IMR-90 (cell line): ENCODE measurements at regions not wholly inside any gene's neighbourhood (a gene's known extent, or its start where the extent isn't known, plus 50 kb on each side); places are given as distances from the start of the nearest gene placed in this dataset.

Experiments used
- ATAC-seq: fragments of 200-7000 bp; cut with Tn5 transposase; 2 replicates; pipeline ENCODE4 v1.9.1; 2020; ENCODE audit warnings: low read depth, mild to moderate bottlenecking, moderate library complexity
- BruUV-seq: library from RNA; stranded (reverse); fragments of 400-500 nt; replicated peaks from 2 replicates; lab custom pipeline; 2021; lab: Mats Ljungman, UMichigan
- CTCF ChIA-PET: fragments of 300-600 bp; formaldehyde crosslinking; extraction: SDS; loops from one replicate; lab custom pipeline; 2021; ENCODE audit warnings: antibody characterized with exemption; lab: Yijun Ruan, JAX
- POLR2A ChIA-PET: fragments of 300-600 bp; sonication (Branson Sonifier 250); formaldehyde crosslinking; loops from one replicate; lab custom pipeline; 2022; ENCODE audit warnings: antibody characterized with exemption; ENCODE audit not compliant: unreplicated experiment; lab: Charles Lee
- DNase-seq: peaks from one replicate; pipeline ENCODE4 v3.0.0; 2013
- H2AFZ ChIP-seq: replicated peaks from 2 replicates; pipeline ENCODE3; 2013; ENCODE audit warnings: low read length, mild to moderate bottlenecking; ENCODE audit not compliant: poor library complexity
- H2AK5ac ChIP-seq: 2 replicates; pipeline ENCODE4 v1.6.1; 2013; ENCODE audit warnings: low read depth, low read length, inconsistent platforms
- H2AK9ac ChIP-seq: replicated peaks from 2 replicates; pipeline ENCODE3; 2013; ENCODE audit warnings: mild to moderate bottlenecking, low read depth, low read length, moderate library complexity; ENCODE audit not compliant: poor library complexity
- H2BK120ac ChIP-seq: 2 replicates; pipeline ENCODE4 v1.6.1; 2013; ENCODE audit warnings: low read depth, low read length, inconsistent platforms
- H2BK15ac ChIP-seq: 3 replicates; pipeline ENCODE4 v1.6.1; 2013; ENCODE audit warnings: low read depth, low read length, inconsistent platforms
- H2BK20ac ChIP-seq: 2 replicates; pipeline ENCODE4 v1.6.1; 2013; ENCODE audit warnings: low read depth, mild to moderate bottlenecking, inconsistent platforms, low read length, moderate library complexity
- H2BK5ac ChIP-seq: 2 replicates; pipeline ENCODE4 v1.6.1; 2013; ENCODE audit warnings: mild to moderate bottlenecking, low read depth, low read length, inconsistent platforms; ENCODE audit not compliant: poor library complexity, severe bottlenecking
- H3K14ac ChIP-seq: replicated peaks from 2 replicates; pipeline ENCODE4 v1.6.1; 2013; ENCODE audit warnings: low read depth, low read length, inconsistent platforms
- H3K18ac ChIP-seq: 2 replicates; pipeline ENCODE4 v1.6.1; 2013; ENCODE audit warnings: low read depth, low read length, control low read depth
- H3K23ac ChIP-seq: 2 replicates; pipeline ENCODE4 v1.6.1; 2013; ENCODE audit warnings: low read depth, low read length, inconsistent platforms
- H3K27ac ChIP-seq: 2 replicates; pipeline ENCODE4 v1.5.1; 2013; ENCODE audit warnings: mild to moderate bottlenecking, control low read depth, low read length; ENCODE audit not compliant: insufficient read depth
- H3K27me3 ChIP-seq: 2 replicates; pipeline ENCODE4 v1.6.1; 2013; ENCODE audit warnings: low read length; ENCODE audit not compliant: control insufficient read depth, insufficient read depth
- H3K36me3 ChIP-seq: 2 replicates; pipeline ENCODE4 v1.6.1; 2013; ENCODE audit warnings: low read length, mixed read lengths; ENCODE audit not compliant: control insufficient read depth, insufficient read depth
- H3K4ac ChIP-seq: 2 replicates; pipeline ENCODE4 v1.6.1; 2013; ENCODE audit warnings: low read depth, low read length, inconsistent platforms
- H3K4me1 ChIP-seq: 2 replicates; pipeline ENCODE4 v1.6.1; 2013; ENCODE audit warnings: low read length, mixed read lengths; ENCODE audit not compliant: control insufficient read depth, insufficient read depth
- H3K4me2 ChIP-seq: 2 replicates; pipeline ENCODE4 v1.6.1; 2013; ENCODE audit warnings: low read depth, mild to moderate bottlenecking, control low read depth, low read length, moderate library complexity
- H3K4me3 ChIP-seq: 2 replicates; pipeline ENCODE4 v1.5.1; 2013; ENCODE audit warnings: low read depth, mild to moderate bottlenecking, control low read depth, low read length, moderate library complexity; ENCODE audit not compliant: insufficient read depth
- H3K56ac ChIP-seq: 2 replicates; pipeline ENCODE4 v1.6.1; 2013; ENCODE audit warnings: low read length, inconsistent platforms; ENCODE audit not compliant: insufficient read depth; ENCODE audit errors: extremely low read depth
- H3K79me1 ChIP-seq, 2 experiments: 2 replicates each; pipeline ENCODE4 v1.6.1; 2013; ENCODE audit warnings: low read length in 2 of 2, inconsistent platforms in 1 of 2, low read depth in 1 of 2
- H3K9ac ChIP-seq: 2 replicates; pipeline ENCODE4 v1.6.1; 2013; ENCODE audit warnings: low read depth, low read length, control low read depth
- H3K9me1 ChIP-seq: 2 replicates; pipeline ENCODE4 v1.6.1; 2013; ENCODE audit warnings: low read length, inconsistent platforms; ENCODE audit not compliant: insufficient read depth
- H3K9me3 ChIP-seq: 2 replicates; pipeline ENCODE4 v1.6.1; 2013; ENCODE audit warnings: low read length; ENCODE audit not compliant: control insufficient read depth, insufficient read depth
- H4K20me1 ChIP-seq: 2 replicates; pipeline ENCODE4 v1.6.1; 2013; ENCODE audit warnings: low read length, inconsistent platforms; ENCODE audit not compliant: insufficient read depth
- H4K5ac ChIP-seq: 2 replicates; pipeline ENCODE4 v1.6.1; 2013; ENCODE audit warnings: mild to moderate bottlenecking, low read depth, low read length, control low read depth
- H4K8ac ChIP-seq, 2 experiments: 2 replicates each; pipeline ENCODE4 v1.6.1; 2013; ENCODE audit warnings: low read depth in 2 of 2, low read length in 2 of 2, control low read depth in 1 of 2, inconsistent platforms in 1 of 2
- H4K91ac ChIP-seq: 2 replicates; pipeline ENCODE4 v1.6.1; 2013; ENCODE audit warnings: low read depth, low read length, inconsistent platforms; ENCODE audit not compliant: insufficient read depth
- CEBPB ChIP-seq: IDR thresholded peaks from 2 replicates; pipeline ENCODE4 v1.6.1; 2012; ENCODE audit warnings: low read depth, low read length, improper control_type of control experiment
- CHD1 ChIP-seq: IDR thresholded peaks from 2 replicates; pipeline ENCODE4 v1.6.1; 2012; ENCODE audit warnings: low read depth, low read length, improper control_type of control experiment
- MAFK ChIP-seq: IDR thresholded peaks from 2 replicates; pipeline ENCODE4 v1.6.1; 2012; ENCODE audit warnings: low read depth, low read length, improper control_type of control experiment
- MAZ ChIP-seq: IDR thresholded peaks from 2 replicates; pipeline ENCODE4 v1.6.1; 2012; ENCODE audit warnings: low read depth, mild to moderate bottlenecking, low read length, improper control_type of control experiment, moderate library complexity, borderline replicate concordance
- MXI1 ChIP-seq: IDR thresholded peaks from 2 replicates; pipeline ENCODE4 v1.6.1; 2012; ENCODE audit warnings: low read depth, mild to moderate bottlenecking, low read length, moderate library complexity, borderline replicate concordance
- NFE2L2 ChIP-seq: fragments of 150-350 bp; IDR thresholded peaks from 2 replicates; pipeline ENCODE4 v1.6.1; 2016; ENCODE audit warnings: low read depth, mild to moderate bottlenecking, low read length
- RAD21 ChIP-seq: IDR thresholded peaks from 2 replicates; pipeline ENCODE4 v1.6.1; 2012; ENCODE audit warnings: low read length, improper control_type of control experiment
- RFX5 ChIP-seq: IDR thresholded peaks from 2 replicates; pipeline ENCODE4 v1.8.0; 2012; ENCODE audit warnings: low read depth, mild to moderate bottlenecking, low read length, moderate library complexity
- WGBS, 2 experiments: methylation state at CpG; one replicate each; pipeline versions ENCODE4 v1.1.5 to v1.1.7; 2013; ENCODE audit warnings: missing lambda C conversion rate in 2 of 2; ENCODE audit not compliant: insufficient read length in 1 of 2; ENCODE audit errors: extremely low coverage in 2 of 2; 5-methylcytosine and 5-hydroxymethylcytosine counted together
- dilution Hi-C: fragments of 300-500 bp; cut with HindIII; formaldehyde crosslinking; loops from one replicate; pipeline ENCODE4 v1.14.3; 2018; ENCODE audit warnings: low sequenced_read_pairs; ENCODE audit not compliant: unreplicated experiment
- in situ Hi-C: fragments of 300-500 bp; cut with MboI; formaldehyde crosslinking; loops from 3 replicates; pipeline ENCODE4 v1.14.3; 2019; ENCODE audit warnings: low sequenced_read_pairs, inconsistent platforms, mixed read lengths
- intact Hi-C: fragments of 100-400 bp; cut with micrococcal nuclease; formaldehyde crosslinking; loops from 2 replicates; pipeline ENCODE4 v1.10.0; 2022
- TF ChIP-seq, protein P1 (sequence below): fragments of 150-350 bp; IDR thresholded peaks from 2 replicates; pipeline ENCODE4 v1.6.1; 2017; ENCODE audit warnings: mild to moderate bottlenecking, antibody characterized with exemption, low read length, low read depth
- TF ChIP-seq, protein P2 (sequence below): conservative IDR thresholded peaks from 2 replicates; pipeline ENCODE4 v1.5.1; 2012; ENCODE audit warnings: mild to moderate bottlenecking, low read depth, low read length, improper control_type of control experiment
- TF ChIP-seq, protein P3 (sequence below): fragments of 150-350 bp; IDR thresholded peaks from 2 replicates; pipeline ENCODE4 v1.6.1; 2016; ENCODE audit warnings: low read depth, mild to moderate bottlenecking, low read length, moderate library complexity, borderline replicate concordance

DNA sequence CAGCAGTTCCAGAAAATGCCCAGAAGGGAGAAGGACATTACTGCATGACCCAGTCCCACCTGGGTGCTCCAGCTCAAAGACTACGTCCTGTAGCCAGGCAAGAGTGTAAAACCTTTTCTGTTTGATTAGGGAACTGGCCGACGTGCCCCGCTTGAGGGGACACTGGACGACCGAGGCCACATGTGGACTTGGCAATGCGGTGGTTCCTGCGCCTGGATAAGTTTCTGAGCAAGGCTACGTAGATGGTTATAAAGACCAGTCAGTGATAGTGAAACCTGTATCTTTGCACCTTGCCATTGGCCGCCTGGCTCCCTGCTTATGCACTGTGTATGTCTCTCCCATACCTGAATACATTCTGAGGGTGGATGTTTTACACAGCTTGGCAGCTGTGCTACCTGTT lies 567.0 kb upstream of the CRIM1 start:
- Histone ChIP-seq H3K4ac (no peak overlapping the region), H2BK5ac (no peak overlapping the region), H4K20me1 (no peaks in the 10 kb centered on the region), H3K4me2 (no peak overlapping the region), H3K9me1 (no peaks in the 10 kb centered on the region), H3K9ac (no peak overlapping the region), H3K4me1 (no peaks in the 10 kb centered on the region), H4K91ac (no peak overlapping the region), H3K79me1 (no peaks in the 10 kb centered on the region), H4K8ac (no peak overlapping the region), H2AFZ (no peak overlapping the region), H3K14ac (no peak overlapping the region), H2AK5ac (no peak overlapping the region), H2AK9ac (no peak overlapping the region), H2BK20ac (no peak overlapping the region), H2BK15ac (no peak overlapping the region), H3K56ac (no peak overlapping the region), H2BK120ac (no peak overlapping the region), H3K4me3 (no peak overlapping the region), H3K9me3 (peaks cover 2% of the 10 kb centered on the region), H3K18ac (no peak overlapping the region), H3K27ac (no peak overlapping the region), H3K36me3 (no peaks in the 10 kb centered on the region), H4K5ac (no peak overlapping the region), H3K23ac (no peak overlapping the region), H3K27me3 (no peaks in the 10 kb centered on the region)
- in situ Hi-C loops, result no loop called here
- ChIA-PET POLR2A (no interaction called here), CTCF (no interaction called here)
- TF ChIP-seq, protein P1, sequence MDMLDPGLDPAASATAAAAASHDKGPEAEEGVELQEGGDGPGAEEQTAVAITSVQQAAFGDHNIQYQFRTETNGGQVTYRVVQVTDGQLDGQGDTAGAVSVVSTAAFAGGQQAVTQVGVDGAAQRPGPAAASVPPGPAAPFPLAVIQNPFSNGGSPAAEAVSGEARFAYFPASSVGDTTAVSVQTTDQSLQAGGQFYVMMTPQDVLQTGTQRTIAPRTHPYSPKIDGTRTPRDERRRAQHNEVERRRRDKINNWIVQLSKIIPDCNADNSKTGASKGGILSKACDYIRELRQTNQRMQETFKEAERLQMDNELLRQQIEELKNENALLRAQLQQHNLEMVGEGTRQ, result no peak
- no peak for TF ChIP-seq CEBPB
- TF ChIP-seq MAZ, result no peak
- TF ChIP-seq, protein P2, sequence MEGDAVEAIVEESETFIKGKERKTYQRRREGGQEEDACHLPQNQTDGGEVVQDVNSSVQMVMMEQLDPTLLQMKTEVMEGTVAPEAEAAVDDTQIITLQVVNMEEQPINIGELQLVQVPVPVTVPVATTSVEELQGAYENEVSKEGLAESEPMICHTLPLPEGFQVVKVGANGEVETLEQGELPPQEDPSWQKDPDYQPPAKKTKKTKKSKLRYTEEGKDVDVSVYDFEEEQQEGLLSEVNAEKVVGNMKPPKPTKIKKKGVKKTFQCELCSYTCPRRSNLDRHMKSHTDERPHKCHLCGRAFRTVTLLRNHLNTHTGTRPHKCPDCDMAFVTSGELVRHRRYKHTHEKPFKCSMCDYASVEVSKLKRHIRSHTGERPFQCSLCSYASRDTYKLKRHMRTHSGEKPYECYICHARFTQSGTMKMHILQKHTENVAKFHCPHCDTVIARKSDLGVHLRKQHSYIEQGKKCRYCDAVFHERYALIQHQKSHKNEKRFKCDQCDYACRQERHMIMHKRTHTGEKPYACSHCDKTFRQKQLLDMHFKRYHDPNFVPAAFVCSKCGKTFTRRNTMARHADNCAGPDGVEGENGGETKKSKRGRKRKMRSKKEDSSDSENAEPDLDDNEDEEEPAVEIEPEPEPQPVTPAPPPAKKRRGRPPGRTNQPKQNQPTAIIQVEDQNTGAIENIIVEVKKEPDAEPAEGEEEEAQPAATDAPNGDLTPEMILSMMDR, result no peak
- no peak for TF ChIP-seq MAFK
- TF ChIP-seq RFX5, result no peak
- no peak for TF ChIP-seq CHD1
- TF ChIP-seq, protein P3, sequence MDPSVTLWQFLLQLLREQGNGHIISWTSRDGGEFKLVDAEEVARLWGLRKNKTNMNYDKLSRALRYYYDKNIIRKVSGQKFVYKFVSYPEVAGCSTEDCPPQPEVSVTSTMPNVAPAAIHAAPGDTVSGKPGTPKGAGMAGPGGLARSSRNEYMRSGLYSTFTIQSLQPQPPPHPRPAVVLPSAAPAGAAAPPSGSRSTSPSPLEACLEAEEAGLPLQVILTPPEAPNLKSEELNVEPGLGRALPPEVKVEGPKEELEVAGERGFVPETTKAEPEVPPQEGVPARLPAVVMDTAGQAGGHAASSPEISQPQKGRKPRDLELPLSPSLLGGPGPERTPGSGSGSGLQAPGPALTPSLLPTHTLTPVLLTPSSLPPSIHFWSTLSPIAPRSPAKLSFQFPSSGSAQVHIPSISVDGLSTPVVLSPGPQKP, result no peak
- TF ChIP-seq MXI1, result no peak
- TF ChIP-seq NFE2L2, result no peak
- TF ChIP-seq RAD21, result no peak
- dilution Hi-C loops, result no loop called here
- DNase-seq (no peak), ATAC-seq (no peak)
- 82% methylated on average over 7 of the region's 10 CpGs; no CpG with 5 or more reads in 1 of the 2 experiments for WGBS, 2 experiments
- BruUV-seq, result no TSS peak
- intact Hi-C loops, result no loop called here
